MM.1S (cell line): ENCODE measurements at regions not wholly inside any gene's neighbourhood (a gene's known extent, or its start where the extent isn't known, plus 50 kb on each side); places are given as distances from the start of the nearest gene placed in this dataset.

Experiments
- DNase-seq: peaks from one replicate; pipeline ENCODE4 v3.0.0-alpha.2; 2015
- H2AFZ ChIP-seq: fragments of 300-600 bp; sonication (generic); 2 replicates; pipeline ENCODE4 v1.6.0; 2016; ENCODE audit warnings: antibody characterized with exemption, low read length
- H3F3A ChIP-seq: fragments of 300-600 bp; sonication (generic); 2 replicates; pipeline ENCODE4 v1.6.1; 2016; ENCODE audit warnings: mild to moderate bottlenecking, antibody characterized with exemption, low read length, moderate library complexity, mixed read lengths; ENCODE audit not compliant: insufficient read depth
- H3K27ac ChIP-seq: fragments of 300-600 bp; sonication (generic); 2 replicates; pipeline ENCODE4 v1.5.1; 2016; ENCODE audit warnings: mild to moderate bottlenecking, low read length
- H3K27me3 ChIP-seq: fragments of 300-600 bp; sonication (generic); replicated peaks from 2 replicates; pipeline ENCODE4 v1.6.0; 2016; ENCODE audit warnings: low read length; ENCODE audit not compliant: insufficient read depth
- H3K36me3 ChIP-seq: fragments of 300-600 bp; sonication (generic); replicated peaks from 2 replicates; pipeline ENCODE4 v1.6.1; 2016; ENCODE audit warnings: mild to moderate bottlenecking, low read length, mixed read lengths; ENCODE audit not compliant: insufficient read depth
- H3K4me1 ChIP-seq: fragments of 300-600 bp; sonication (generic); 2 replicates; pipeline ENCODE4 v1.6.1; 2016; ENCODE audit warnings: low read length, mixed read lengths
- H3K4me2 ChIP-seq: fragments of 300-600 bp; sonication (generic); 2 replicates; pipeline ENCODE4 v1.6.0; 2016; ENCODE audit warnings: low read depth, low read length
- H3K4me3 ChIP-seq: fragments of 300-600 bp; sonication (generic); 2 replicates; pipeline ENCODE4 v1.5.1; 2016; ENCODE audit warnings: low read length, mixed read lengths
- H3K79me2 ChIP-seq: fragments of 300-600 bp; sonication (generic); 2 replicates; pipeline ENCODE4 v1.6.1; 2016; ENCODE audit warnings: mixed run types, low read length, mixed read lengths
- H3K9ac ChIP-seq: fragments of 300-600 bp; sonication (generic); 2 replicates; pipeline ENCODE4 v1.6.1; 2016; ENCODE audit warnings: low read length, mixed read lengths
- H3K9me2 ChIP-seq: fragments of 300-600 bp; sonication (generic); replicated peaks from 2 replicates; pipeline ENCODE4 v1.6.1; 2016; ENCODE audit warnings: mild to moderate bottlenecking, low read length, mixed read lengths; ENCODE audit not compliant: insufficient read depth
- H3K9me3 ChIP-seq: fragments of 300-600 bp; sonication (generic); replicated peaks from 2 replicates; pipeline ENCODE4 v1.6.1; 2016; ENCODE audit warnings: mild to moderate bottlenecking, low read length, mixed read lengths; ENCODE audit not compliant: insufficient read depth
- H4K20me1 ChIP-seq: fragments of 300-600 bp; sonication (generic); 2 replicates; pipeline ENCODE4 v1.6.1; 2016; ENCODE audit warnings: mild to moderate bottlenecking, low read length, moderate library complexity, mixed read lengths; ENCODE audit not compliant: insufficient read depth
- CTCF ChIP-seq: fragments of 300-600 bp; sonication (generic); IDR thresholded peaks from 2 replicates; pipeline ENCODE4 v1.5.1; 2016; ENCODE audit warnings: antibody characterized with exemption, low read length, mixed read lengths
- EZH2 ChIP-seq: fragments of 300-600 bp; sonication (generic); optimal IDR thresholded peaks from 2 replicates; pipeline ENCODE3; 2017; ENCODE audit warnings: low read depth, mild to moderate bottlenecking, antibody characterized with exemption, low read length, mixed read lengths
- EZH2phosphoT487 ChIP-seq: fragments of 300-600 bp; sonication (generic); IDR thresholded peaks from 2 replicates; pipeline ENCODE4 v1.6.1; 2018; ENCODE audit warnings: antibody characterized with exemption, low read length

GRCh38 chr2:217105733-217106649 is 246.1 kb upstream of the TNP1 start:
- DNase-seq: no peak
- Histone ChIP-seq H3K36me3 (no peaks in the 10 kb centered on the region), H3K79me2 (no peaks in the 10 kb centered on the region), H3K27me3 (no peaks in the 10 kb centered on the region), H3K4me2 (no peak overlapping the region), H3F3A (no peaks in the 10 kb centered on the region), H3K4me3 (no peak overlapping the region), H3K9me3 (no peaks in the 10 kb centered on the region), H3K27ac (no peak overlapping the region), H3K9ac (no peak overlapping the region), H3K4me1 (no peaks in the 10 kb centered on the region), H4K20me1 (no peaks in the 10 kb centered on the region), H2AFZ (no peak overlapping the region), H3K9me2 (no peaks in the 10 kb centered on the region)
- TF ChIP-seq CTCF (no peak), EZH2phosphoT487 (no peak), EZH2 (no peak)

- no peaks in the 10 kb centered on the region for H4K20me1 ChIP-seq
- no peak overlapping the region for H3K27ac ChIP-seq
- no peak overlapping the region for H3K4me2 ChIP-seq
- H3K9ac ChIP-seq: no peak overlapping the region
- no peak overlapping the region for H3K4me3 ChIP-seq
- TF ChIP-seq EZH2phosphoT487 (no peak), CTCF (no peak), EZH2 (no peak)
- no peaks in the 10 kb centered on the region for H3K79me2 ChIP-seq
- no peaks in the 10 kb centered on the region for H3K36me3 ChIP-seq
- H3K27me3 ChIP-seq: no peaks in the 10 kb centered on the region
- H3F3A ChIP-seq: no peaks in the 10 kb centered on the region
- no peak for DNase-seq
- H3K4me1 ChIP-seq: no peaks in the 10 kb centered on the region
- H3K9me3 ChIP-seq: no peaks in the 10 kb centered on the region
- H3K9me2 ChIP-seq: no peaks in the 10 kb centered on the region
- no peak overlapping the region for H2AFZ ChIP-seq
These were observed 244.1 kb upstream of the TNP1 start for GRCh38 chr2:217103752-217104545.

- no peaks in the 10 kb centered on the region for H3K79me2 ChIP-seq
- no peak overlapping the region for H3K4me2 ChIP-seq
- no peak overlapping the region for H3K27ac ChIP-seq
- H3K36me3 ChIP-seq: no peaks in the 10 kb centered on the region
- no peaks in the 10 kb centered on the region for H3K9me2 ChIP-seq
- TF ChIP-seq CTCF: no peak
- no peak for TF ChIP-seq EZH2phosphoT487
- TF ChIP-seq EZH2: no peak
- no peaks in the 10 kb centered on the region for H3K4me1 ChIP-seq
- no peaks in the 10 kb centered on the region for H3K9me3 ChIP-seq
- H3K27me3 ChIP-seq: no peaks in the 10 kb centered on the region
- DNase-seq: no peak
- no peaks in the 10 kb centered on the region for H4K20me1 ChIP-seq
- no peak overlapping the region for H3K4me3 ChIP-seq
- H3F3A ChIP-seq: no peaks in the 10 kb centered on the region
- H2AFZ ChIP-seq: no peak overlapping the region
- no peak overlapping the region for H3K9ac ChIP-seq
These were observed 243.1 kb upstream of the TNP1 start for GRCh38 chr2:217102956-217103355.
